IMR-90 (cell line): ENCODE measurements at regions not wholly inside any gene's neighbourhood (a gene's known extent, or its start where the extent isn't known, plus 50 kb on each side); places are given as distances from the start of the nearest gene placed in this dataset.
A peak's percentile ranks its signal among the peaks of the same experiment; 100 is the strongest.

Experiments used
- ATAC-seq: fragments of 200-7000 bp; cut with Tn5 transposase; 2 replicates; pipeline ENCODE4 v1.9.1; 2020; ENCODE audit warnings: low read depth, mild to moderate bottlenecking, moderate library complexity
- BruUV-seq: library from RNA; stranded (reverse); fragments of 400-500 nt; replicated peaks from 2 replicates; lab custom pipeline; 2021; lab: Mats Ljungman, UMichigan
- CTCF ChIA-PET: fragments of 300-600 bp; formaldehyde crosslinking; extraction: SDS; loops from one replicate; lab custom pipeline; 2021; ENCODE audit warnings: antibody characterized with exemption; lab: Yijun Ruan, JAX
- POLR2A ChIA-PET: fragments of 300-600 bp; sonication (Branson Sonifier 250); formaldehyde crosslinking; loops from one replicate; lab custom pipeline; 2022; ENCODE audit warnings: antibody characterized with exemption; ENCODE audit not compliant: unreplicated experiment; lab: Charles Lee
- DNase-seq: peaks from one replicate; pipeline ENCODE4 v3.0.0; 2013
- H2AFZ ChIP-seq: replicated peaks from 2 replicates; pipeline ENCODE3; 2013; ENCODE audit warnings: low read length, mild to moderate bottlenecking; ENCODE audit not compliant: poor library complexity
- H2AK5ac ChIP-seq: 2 replicates; pipeline ENCODE4 v1.6.1; 2013; ENCODE audit warnings: low read depth, low read length, inconsistent platforms
- H2AK9ac ChIP-seq: replicated peaks from 2 replicates; pipeline ENCODE3; 2013; ENCODE audit warnings: mild to moderate bottlenecking, low read depth, low read length, moderate library complexity; ENCODE audit not compliant: poor library complexity
- H2BK120ac ChIP-seq: 2 replicates; pipeline ENCODE4 v1.6.1; 2013; ENCODE audit warnings: low read depth, low read length, inconsistent platforms
- H2BK15ac ChIP-seq: 3 replicates; pipeline ENCODE4 v1.6.1; 2013; ENCODE audit warnings: low read depth, low read length, inconsistent platforms
- H2BK20ac ChIP-seq: 2 replicates; pipeline ENCODE4 v1.6.1; 2013; ENCODE audit warnings: low read depth, mild to moderate bottlenecking, inconsistent platforms, low read length, moderate library complexity
- H2BK5ac ChIP-seq: 2 replicates; pipeline ENCODE4 v1.6.1; 2013; ENCODE audit warnings: mild to moderate bottlenecking, low read depth, low read length, inconsistent platforms; ENCODE audit not compliant: poor library complexity, severe bottlenecking
- H3K14ac ChIP-seq: replicated peaks from 2 replicates; pipeline ENCODE4 v1.6.1; 2013; ENCODE audit warnings: low read depth, low read length, inconsistent platforms
- H3K18ac ChIP-seq: 2 replicates; pipeline ENCODE4 v1.6.1; 2013; ENCODE audit warnings: low read depth, low read length, control low read depth
- H3K23ac ChIP-seq: 2 replicates; pipeline ENCODE4 v1.6.1; 2013; ENCODE audit warnings: low read depth, low read length, inconsistent platforms
- H3K27ac ChIP-seq: 2 replicates; pipeline ENCODE4 v1.5.1; 2013; ENCODE audit warnings: mild to moderate bottlenecking, control low read depth, low read length; ENCODE audit not compliant: insufficient read depth
- H3K27me3 ChIP-seq: 2 replicates; pipeline ENCODE4 v1.6.1; 2013; ENCODE audit warnings: low read length; ENCODE audit not compliant: control insufficient read depth, insufficient read depth
- H3K36me3 ChIP-seq: 2 replicates; pipeline ENCODE4 v1.6.1; 2013; ENCODE audit warnings: low read length, mixed read lengths; ENCODE audit not compliant: control insufficient read depth, insufficient read depth
- H3K4ac ChIP-seq: 2 replicates; pipeline ENCODE4 v1.6.1; 2013; ENCODE audit warnings: low read depth, low read length, inconsistent platforms
- H3K4me1 ChIP-seq: 2 replicates; pipeline ENCODE4 v1.6.1; 2013; ENCODE audit warnings: low read length, mixed read lengths; ENCODE audit not compliant: control insufficient read depth, insufficient read depth
- H3K4me2 ChIP-seq: 2 replicates; pipeline ENCODE4 v1.6.1; 2013; ENCODE audit warnings: low read depth, mild to moderate bottlenecking, control low read depth, low read length, moderate library complexity
- H3K4me3 ChIP-seq: 2 replicates; pipeline ENCODE4 v1.5.1; 2013; ENCODE audit warnings: low read depth, mild to moderate bottlenecking, control low read depth, low read length, moderate library complexity; ENCODE audit not compliant: insufficient read depth
- H3K56ac ChIP-seq: 2 replicates; pipeline ENCODE4 v1.6.1; 2013; ENCODE audit warnings: low read length, inconsistent platforms; ENCODE audit not compliant: insufficient read depth; ENCODE audit errors: extremely low read depth
- H3K79me1 ChIP-seq, 2 experiments: 2 replicates each; pipeline ENCODE4 v1.6.1; 2013; ENCODE audit warnings: low read length in 2 of 2, inconsistent platforms in 1 of 2, low read depth in 1 of 2
- H3K9ac ChIP-seq: 2 replicates; pipeline ENCODE4 v1.6.1; 2013; ENCODE audit warnings: low read depth, low read length, control low read depth
- H3K9me1 ChIP-seq: 2 replicates; pipeline ENCODE4 v1.6.1; 2013; ENCODE audit warnings: low read length, inconsistent platforms; ENCODE audit not compliant: insufficient read depth
- H3K9me3 ChIP-seq: 2 replicates; pipeline ENCODE4 v1.6.1; 2013; ENCODE audit warnings: low read length; ENCODE audit not compliant: control insufficient read depth, insufficient read depth
- H4K20me1 ChIP-seq: 2 replicates; pipeline ENCODE4 v1.6.1; 2013; ENCODE audit warnings: low read length, inconsistent platforms; ENCODE audit not compliant: insufficient read depth
- H4K5ac ChIP-seq: 2 replicates; pipeline ENCODE4 v1.6.1; 2013; ENCODE audit warnings: mild to moderate bottlenecking, low read depth, low read length, control low read depth
- H4K8ac ChIP-seq, 2 experiments: 2 replicates each; pipeline ENCODE4 v1.6.1; 2013; ENCODE audit warnings: low read depth in 2 of 2, low read length in 2 of 2, control low read depth in 1 of 2, inconsistent platforms in 1 of 2
- H4K91ac ChIP-seq: 2 replicates; pipeline ENCODE4 v1.6.1; 2013; ENCODE audit warnings: low read depth, low read length, inconsistent platforms; ENCODE audit not compliant: insufficient read depth
- BHLHE40 ChIP-seq: fragments of 150-350 bp; IDR thresholded peaks from 2 replicates; pipeline ENCODE4 v1.6.1; 2016; ENCODE audit warnings: mild to moderate bottlenecking, low read depth, low read length
- CEBPB ChIP-seq: IDR thresholded peaks from 2 replicates; pipeline ENCODE4 v1.6.1; 2012; ENCODE audit warnings: low read depth, low read length, improper control_type of control experiment
- CHD1 ChIP-seq: IDR thresholded peaks from 2 replicates; pipeline ENCODE4 v1.6.1; 2012; ENCODE audit warnings: low read depth, low read length, improper control_type of control experiment
- CTCF ChIP-seq: conservative IDR thresholded peaks from 2 replicates; pipeline ENCODE4 v1.5.1; 2012; ENCODE audit warnings: mild to moderate bottlenecking, low read depth, low read length, improper control_type of control experiment
- ELK1 ChIP-seq: fragments of 150-350 bp; IDR thresholded peaks from 2 replicates; pipeline ENCODE4 v1.6.1; 2016; ENCODE audit warnings: low read depth, mild to moderate bottlenecking, low read length, moderate library complexity, borderline replicate concordance
- FOS ChIP-seq: fragments of 150-350 bp; IDR thresholded peaks from 2 replicates; pipeline ENCODE4 v1.6.1; 2016; ENCODE audit warnings: low read depth, low read length
- MAFK ChIP-seq: IDR thresholded peaks from 2 replicates; pipeline ENCODE4 v1.6.1; 2012; ENCODE audit warnings: low read depth, low read length, improper control_type of control experiment
- MAZ ChIP-seq: IDR thresholded peaks from 2 replicates; pipeline ENCODE4 v1.6.1; 2012; ENCODE audit warnings: low read depth, mild to moderate bottlenecking, low read length, improper control_type of control experiment, moderate library complexity, borderline replicate concordance
- MXI1 ChIP-seq: IDR thresholded peaks from 2 replicates; pipeline ENCODE4 v1.6.1; 2012; ENCODE audit warnings: low read depth, mild to moderate bottlenecking, low read length, moderate library complexity, borderline replicate concordance
- NFE2L2 ChIP-seq: fragments of 150-350 bp; IDR thresholded peaks from 2 replicates; pipeline ENCODE4 v1.6.1; 2016; ENCODE audit warnings: low read depth, mild to moderate bottlenecking, low read length
- POLR2A ChIP-seq: IDR thresholded peaks from 2 replicates; pipeline ENCODE4 v1.6.1; 2012; ENCODE audit warnings: mild to moderate bottlenecking, low read depth, low read length
- RAD21 ChIP-seq: IDR thresholded peaks from 2 replicates; pipeline ENCODE4 v1.6.1; 2012; ENCODE audit warnings: low read length, improper control_type of control experiment
- RCOR1 ChIP-seq: IDR thresholded peaks from 2 replicates; pipeline ENCODE4 v1.6.1; 2012; ENCODE audit warnings: mild to moderate bottlenecking, low read length, improper control_type of control experiment; ENCODE audit not compliant: insufficient replicate concordance
- RFX5 ChIP-seq: IDR thresholded peaks from 2 replicates; pipeline ENCODE4 v1.8.0; 2012; ENCODE audit warnings: low read depth, mild to moderate bottlenecking, low read length, moderate library complexity
- SMC3 ChIP-seq: fragments of 150-350 bp; IDR thresholded peaks from 2 replicates; pipeline ENCODE4 v1.6.1; 2016; ENCODE audit warnings: low read depth, mild to moderate bottlenecking, antibody characterized with exemption, low read length, moderate library complexity
- USF2 ChIP-seq: fragments of 150-350 bp; IDR thresholded peaks from 2 replicates; pipeline ENCODE4 v1.6.1; 2017; ENCODE audit warnings: mild to moderate bottlenecking, antibody characterized with exemption, low read length, low read depth
- WGBS, 2 experiments: methylation state at CpG; one replicate each; pipeline versions ENCODE4 v1.1.5 to v1.1.7; 2013; ENCODE audit warnings: missing lambda C conversion rate in 2 of 2; ENCODE audit not compliant: insufficient read length in 1 of 2; ENCODE audit errors: extremely low coverage in 2 of 2; 5-methylcytosine and 5-hydroxymethylcytosine counted together
- dilution Hi-C: fragments of 300-500 bp; cut with HindIII; formaldehyde crosslinking; loops from one replicate; pipeline ENCODE4 v1.14.3; 2018; ENCODE audit warnings: low sequenced_read_pairs; ENCODE audit not compliant: unreplicated experiment
- in situ Hi-C: fragments of 300-500 bp; cut with MboI; formaldehyde crosslinking; loops from 3 replicates; pipeline ENCODE4 v1.14.3; 2019; ENCODE audit warnings: low sequenced_read_pairs, inconsistent platforms, mixed read lengths
- intact Hi-C: fragments of 100-400 bp; cut with micrococcal nuclease; formaldehyde crosslinking; loops from 2 replicates; pipeline ENCODE4 v1.10.0; 2022

- no peak overlapping the region for H3K14ac ChIP-seq
- no peaks in the 10 kb centered on the region for H4K20me1 ChIP-seq
- dilution Hi-C loops = no loop called here
- H2AK5ac ChIP-seq = no peak overlapping the region
- no peak overlapping the region for H3K56ac ChIP-seq
- intact Hi-C loops = no loop called here
- H3K27ac ChIP-seq = no peak overlapping the region
- H3K4me3 ChIP-seq = no peak overlapping the region
- H2BK20ac ChIP-seq = no peak overlapping the region
- H3K36me3 ChIP-seq = no peaks in the 10 kb centered on the region
- H3K4ac ChIP-seq = no peak overlapping the region
- POLR2A ChIA-PET = no interaction called here
- no peak overlapping the region for H3K23ac ChIP-seq
- H2BK120ac ChIP-seq = no peak overlapping the region
- H4K5ac ChIP-seq = no peak overlapping the region
- BruUV-seq = no TSS peak
- H3K4me1 ChIP-seq = no peaks in the 10 kb centered on the region
- no peak overlapping the region for H3K4me2 ChIP-seq
- no peak overlapping the region for H2BK5ac ChIP-seq
- ATAC-seq (no peak), DNase-seq (peak; percentile 6)
- CTCF ChIA-PET = no interaction called here
- no CpG with 5 or more reads among the region's 1 CpG for WGBS, 2 experiments
- no peak overlapping the region for H3K9ac ChIP-seq
- no peaks in the 10 kb centered on the region for H3K9me1 ChIP-seq
- H3K79me1 ChIP-seq = no peaks in the 10 kb centered on the region
- no peak overlapping the region for H4K8ac ChIP-seq
- H2BK15ac ChIP-seq = no peak overlapping the region
- no peak overlapping the region for H2AK9ac ChIP-seq
- H2AFZ ChIP-seq = no peak overlapping the region
- H3K18ac ChIP-seq = no peak overlapping the region
- H3K27me3 ChIP-seq = no peaks in the 10 kb centered on the region
- no peak overlapping the region for H4K91ac ChIP-seq
- H3K9me3 ChIP-seq = no peaks in the 10 kb centered on the region
- in situ Hi-C loops = no loop called here
- TF ChIP-seq POLR2A = no peak
- TF ChIP-seq RCOR1 = no peak
- TF ChIP-seq RFX5 = no peak
- no peak for TF ChIP-seq CHD1
- no peak for TF ChIP-seq RAD21
- TF ChIP-seq CEBPB = no peak
- no peak for TF ChIP-seq SMC3
- no peak for TF ChIP-seq CTCF
- TF ChIP-seq FOS = no peak
- TF ChIP-seq ELK1 = no peak
- TF ChIP-seq BHLHE40 = no peak
- no peak for TF ChIP-seq MXI1
- TF ChIP-seq USF2 = no peak
- TF ChIP-seq MAZ = no peak
- TF ChIP-seq NFE2L2 = no peak
- no peak for TF ChIP-seq MAFK
Measured at GRCh38 chr15:59892985-59893384, 111.1 kb upstream of the FOXB1 start.
